HG02623 (cell line): ENCODE measurements at regions not wholly inside any gene's neighbourhood (a gene's known extent, or its start where the extent isn't known, plus 50 kb on each side); places are given as distances from the start of the nearest gene placed in this dataset.

Experiments
- ATAC-seq: cut with Tn5 transposase; IDR thresholded peaks from one replicate; pipeline ENCODE4 v1.9.1; 2021; ENCODE audit warnings: moderate library complexity; ENCODE audit not compliant: unreplicated experiment

DNA sequence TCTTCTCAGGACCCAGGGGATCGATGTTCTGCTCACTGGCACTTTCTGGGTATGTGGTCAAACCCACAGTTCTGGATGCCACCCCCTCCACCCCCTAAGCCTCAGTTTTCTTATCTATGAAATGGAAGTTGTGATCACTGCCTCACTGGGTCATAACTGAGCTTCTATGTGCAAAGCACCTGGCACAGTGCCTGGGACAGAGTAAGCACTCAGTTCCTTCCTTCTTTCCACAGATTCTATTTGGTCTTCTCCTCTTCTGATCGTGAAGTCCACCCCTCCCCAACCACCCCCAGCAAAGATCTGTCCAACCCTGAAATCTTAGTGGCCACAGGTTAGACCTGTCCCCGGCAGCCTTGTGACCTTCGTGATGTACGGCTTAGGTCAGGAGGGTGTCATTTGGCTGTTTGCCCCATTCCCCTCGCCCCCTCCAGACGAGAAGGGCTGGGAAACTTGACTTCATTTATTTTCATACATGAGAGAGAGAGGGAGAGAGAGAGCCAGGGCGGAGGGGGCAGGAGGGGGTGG, 181.4 kb downstream of the FGF18 start:
- no peak for ATAC-seq

DNA sequence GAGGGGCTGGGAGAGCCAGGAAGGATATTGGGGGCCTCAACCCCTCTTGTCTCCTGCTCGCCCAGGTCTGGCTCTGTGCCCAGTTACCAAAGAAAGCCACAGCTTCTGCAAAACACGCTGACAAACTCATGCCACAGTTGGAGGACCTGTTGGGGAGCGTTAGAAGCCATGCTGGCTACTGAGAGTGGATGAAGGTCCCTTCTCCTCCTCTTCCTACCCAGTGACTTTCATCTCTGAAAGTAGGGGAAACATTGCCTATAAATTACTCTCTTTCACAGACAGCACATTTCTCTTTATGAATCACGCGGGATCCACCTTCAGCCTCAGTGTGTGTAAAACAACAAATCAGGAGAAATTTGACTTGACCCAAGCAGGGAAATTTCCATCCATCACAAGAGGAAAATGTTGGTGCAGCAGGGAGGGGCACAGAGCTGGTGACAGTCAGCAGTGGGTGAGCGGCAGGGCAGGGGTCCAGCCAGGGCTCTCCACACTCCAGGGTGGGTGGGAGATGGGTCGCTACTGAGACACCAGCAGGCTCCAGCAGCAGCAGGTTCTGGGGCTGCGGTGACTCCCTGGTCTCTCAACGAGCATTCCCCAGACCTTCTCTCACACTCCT, 181.9 kb downstream of the FGF18 start:
- no peak for ATAC-seq

DNA sequence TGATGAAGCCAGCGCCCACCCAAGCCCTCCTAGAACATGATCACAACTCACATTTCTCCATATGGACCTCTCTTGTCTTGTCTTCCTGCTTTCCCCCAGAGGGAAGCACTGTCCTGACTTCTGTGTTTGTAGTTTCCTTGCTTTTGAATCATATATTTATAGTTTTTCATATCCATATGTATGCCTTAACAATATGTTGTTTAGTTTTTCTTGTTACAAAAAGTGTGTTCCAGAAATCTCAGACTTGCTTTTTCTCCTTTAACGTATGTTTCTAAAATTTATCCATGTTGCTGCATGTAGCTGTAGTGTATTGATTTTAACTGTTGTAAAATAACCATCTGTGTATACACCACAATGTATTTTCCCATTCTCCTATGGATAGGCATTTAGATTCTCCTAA, 182.0 kb upstream of the SMIM23 start:
- no peak for ATAC-seq

DNA sequence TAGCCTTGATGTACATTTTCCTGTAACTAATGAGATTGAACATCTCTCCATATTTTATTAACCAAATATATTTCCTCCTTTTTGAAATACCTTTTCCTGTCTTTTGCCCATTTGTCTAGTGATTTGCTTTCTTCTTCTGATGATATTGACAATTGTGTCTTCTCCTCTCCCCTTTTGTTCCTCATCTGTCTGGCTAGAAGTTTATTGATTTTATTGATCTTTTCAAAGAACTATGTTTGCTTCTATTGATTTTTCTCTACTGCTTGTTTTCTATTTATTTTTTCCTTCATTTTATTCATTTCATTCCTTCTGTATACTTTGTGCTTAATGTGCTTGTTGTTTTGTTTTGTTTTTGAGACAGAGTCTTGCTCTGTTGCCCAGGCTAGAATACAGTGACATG, 181.4 kb upstream of the SMIM23 start:
- no peak for ATAC-seq

DNA sequence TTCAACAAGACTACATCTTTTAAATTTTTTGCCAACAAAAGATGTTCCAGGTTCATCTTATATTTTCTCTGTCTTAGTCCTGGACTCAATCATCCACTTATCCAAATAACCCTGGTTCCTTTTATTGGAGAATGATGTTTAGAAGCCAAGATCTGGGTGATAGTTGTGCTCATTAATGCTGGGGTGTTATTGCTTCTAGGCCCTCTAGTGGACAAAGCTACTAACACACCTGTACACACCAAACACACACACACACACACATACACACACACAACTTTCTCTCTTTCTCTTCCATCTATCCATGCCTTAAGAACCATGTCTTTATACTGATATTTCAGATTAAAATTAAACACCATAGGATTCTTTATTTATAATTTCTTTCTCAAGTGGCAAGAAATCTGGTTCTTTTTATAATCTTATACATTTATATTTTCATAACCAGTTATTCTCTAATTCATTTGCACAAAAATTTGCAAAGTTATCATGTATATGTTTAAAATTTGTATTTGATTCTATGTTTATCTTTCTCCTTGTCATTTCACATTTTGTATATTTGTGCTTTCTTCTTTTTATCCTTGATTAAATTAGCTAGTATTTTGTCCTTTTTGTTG, 179.1 kb upstream of the SMIM23 start:
- ATAC-seq = no peak

DNA sequence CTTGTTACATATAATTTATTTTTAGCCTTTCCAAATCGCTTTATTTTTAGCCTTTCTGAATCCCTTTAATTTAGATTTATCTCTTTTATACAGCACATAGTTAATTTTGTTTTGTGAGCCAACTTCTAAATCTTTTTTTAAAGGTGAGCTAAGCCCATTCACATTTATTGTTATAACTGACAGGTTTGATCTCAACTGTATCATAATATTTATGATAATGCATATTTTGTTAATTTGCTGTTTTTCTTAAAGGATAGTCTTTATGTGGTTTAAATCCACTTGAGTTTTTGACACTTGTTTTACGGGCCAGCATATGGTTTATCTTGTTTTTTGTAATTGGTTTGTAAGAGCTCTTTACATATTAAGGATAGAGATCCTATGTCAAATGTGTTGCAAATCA, 177.8 kb upstream of the SMIM23 start:
- ATAC-seq = no peak

DNA sequence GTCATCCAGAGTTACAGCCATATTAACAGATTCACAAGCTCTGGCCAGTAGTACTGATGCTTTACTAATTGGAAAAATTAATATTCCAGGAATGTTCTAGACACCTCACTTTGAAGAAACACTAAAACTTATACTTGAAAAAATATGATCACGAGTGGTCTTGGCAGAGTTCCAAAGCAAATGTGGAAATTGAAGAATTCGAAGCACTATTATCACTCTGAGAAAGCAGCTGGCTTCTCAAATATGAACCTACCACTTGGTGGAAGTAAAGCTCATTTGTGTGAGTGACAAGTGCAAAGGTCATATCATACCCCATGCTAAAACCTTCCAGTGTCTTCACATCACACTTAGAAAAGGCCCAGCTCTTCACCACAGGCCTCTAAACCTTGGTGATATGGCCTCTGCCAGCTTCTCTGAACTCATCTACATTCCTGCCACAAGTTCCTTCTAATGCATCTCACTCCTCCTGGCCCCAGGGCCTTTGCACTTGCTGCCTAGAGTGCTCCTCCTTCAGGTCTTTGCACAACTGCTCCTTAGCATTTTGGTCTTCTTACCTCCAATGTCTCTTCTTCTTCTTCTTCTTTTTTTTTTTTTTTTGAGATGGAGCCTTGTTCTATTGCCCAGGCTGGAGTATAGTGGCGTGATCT, 175.7 kb upstream of the SMIM23 start:
- ATAC-seq = no peak

DNA sequence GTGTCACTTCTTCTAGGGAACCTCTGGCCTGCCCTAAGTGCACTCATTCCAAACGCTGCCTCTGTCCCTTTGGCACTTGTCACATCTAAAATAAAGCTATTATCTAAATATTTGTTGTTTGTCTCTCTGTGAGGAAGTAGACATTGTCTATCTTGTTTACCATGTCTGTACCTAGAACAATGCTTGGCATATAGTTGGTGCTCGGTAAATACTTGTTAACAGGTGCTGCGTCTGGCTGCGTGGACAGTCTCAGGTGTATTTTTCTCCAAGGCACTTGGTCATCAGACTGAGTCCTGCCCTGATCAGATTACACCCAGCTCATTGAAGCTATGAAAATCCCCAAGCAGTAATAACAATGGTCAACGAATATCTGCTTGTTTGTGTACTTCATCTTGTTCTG, 174.9 kb upstream of the SMIM23 start:
- ATAC-seq = no peak

DNA sequence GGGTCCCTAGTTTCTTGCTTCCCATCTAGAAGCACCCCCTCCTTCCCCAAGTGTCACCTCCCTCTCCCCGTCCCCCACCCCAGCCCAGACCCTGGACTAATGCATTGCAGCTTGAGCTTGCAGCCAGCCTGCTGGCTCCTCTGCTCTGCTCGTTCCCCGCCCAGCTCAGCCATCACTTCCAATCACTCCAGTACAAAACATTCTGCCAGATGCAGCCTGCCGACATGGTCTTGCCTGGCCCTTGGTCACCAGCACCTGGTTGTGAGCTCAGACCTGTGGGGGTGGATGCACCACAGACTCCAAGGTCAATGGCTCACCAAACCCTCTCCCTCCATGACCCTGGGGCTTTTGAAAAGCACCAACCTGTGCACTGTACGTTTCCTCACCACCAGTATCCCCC, 172.9 kb upstream of the SMIM23 start:
- no peak for ATAC-seq

DNA sequence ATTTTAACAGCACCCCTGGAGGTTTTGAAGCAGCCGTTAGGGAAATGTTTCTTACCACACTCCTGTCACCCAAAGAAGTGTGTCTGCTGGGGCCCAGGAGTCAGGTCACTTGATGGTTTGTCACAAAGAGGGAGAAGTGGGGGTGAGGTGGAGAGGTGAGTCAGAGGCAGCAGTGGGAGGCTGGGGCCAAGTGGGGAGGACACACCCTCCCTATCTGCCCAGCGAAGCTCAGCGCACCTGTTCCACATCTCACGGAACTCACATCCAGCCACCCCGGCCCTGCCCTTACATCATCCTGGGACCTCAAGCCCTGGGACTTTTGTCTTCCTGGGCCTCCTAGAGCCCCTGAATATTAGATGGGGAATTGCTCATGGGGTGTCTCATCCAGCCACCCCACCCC, 171.1 kb upstream of the SMIM23 start:
- no peak for ATAC-seq

DNA sequence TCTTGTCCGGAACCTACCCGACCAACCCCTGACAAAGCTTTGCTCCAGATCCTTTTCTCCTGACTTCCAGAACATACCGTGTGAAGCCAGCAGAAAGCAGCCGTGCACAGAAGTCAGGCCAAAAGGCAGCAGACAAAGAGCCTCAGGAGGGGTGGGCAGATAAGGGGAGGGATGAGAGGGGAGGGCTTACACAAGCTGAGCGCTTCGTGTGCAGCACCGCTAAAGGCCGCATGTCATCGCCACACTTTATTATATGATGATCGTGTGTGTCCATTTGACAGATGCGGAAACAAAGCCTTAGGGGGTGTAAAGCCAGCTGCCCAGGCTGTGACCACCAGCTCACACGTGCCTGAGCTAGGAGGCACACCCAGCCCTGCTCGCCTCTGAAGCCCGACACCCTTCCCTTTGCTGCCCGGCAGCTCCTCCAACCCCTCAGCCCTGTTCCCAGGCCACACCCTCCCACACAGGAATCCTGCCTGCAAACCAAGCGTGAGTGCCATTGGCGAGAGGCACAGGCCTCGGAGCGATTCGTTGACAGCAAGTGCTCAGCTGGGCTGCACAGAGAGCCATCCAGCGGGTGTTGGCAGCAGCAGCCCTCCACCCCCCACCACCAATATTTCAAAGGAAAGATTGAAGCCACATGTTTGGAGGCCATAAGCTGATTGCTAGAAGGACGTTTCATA, 170.5 kb upstream of the SMIM23 start:
- no peak for ATAC-seq

DNA sequence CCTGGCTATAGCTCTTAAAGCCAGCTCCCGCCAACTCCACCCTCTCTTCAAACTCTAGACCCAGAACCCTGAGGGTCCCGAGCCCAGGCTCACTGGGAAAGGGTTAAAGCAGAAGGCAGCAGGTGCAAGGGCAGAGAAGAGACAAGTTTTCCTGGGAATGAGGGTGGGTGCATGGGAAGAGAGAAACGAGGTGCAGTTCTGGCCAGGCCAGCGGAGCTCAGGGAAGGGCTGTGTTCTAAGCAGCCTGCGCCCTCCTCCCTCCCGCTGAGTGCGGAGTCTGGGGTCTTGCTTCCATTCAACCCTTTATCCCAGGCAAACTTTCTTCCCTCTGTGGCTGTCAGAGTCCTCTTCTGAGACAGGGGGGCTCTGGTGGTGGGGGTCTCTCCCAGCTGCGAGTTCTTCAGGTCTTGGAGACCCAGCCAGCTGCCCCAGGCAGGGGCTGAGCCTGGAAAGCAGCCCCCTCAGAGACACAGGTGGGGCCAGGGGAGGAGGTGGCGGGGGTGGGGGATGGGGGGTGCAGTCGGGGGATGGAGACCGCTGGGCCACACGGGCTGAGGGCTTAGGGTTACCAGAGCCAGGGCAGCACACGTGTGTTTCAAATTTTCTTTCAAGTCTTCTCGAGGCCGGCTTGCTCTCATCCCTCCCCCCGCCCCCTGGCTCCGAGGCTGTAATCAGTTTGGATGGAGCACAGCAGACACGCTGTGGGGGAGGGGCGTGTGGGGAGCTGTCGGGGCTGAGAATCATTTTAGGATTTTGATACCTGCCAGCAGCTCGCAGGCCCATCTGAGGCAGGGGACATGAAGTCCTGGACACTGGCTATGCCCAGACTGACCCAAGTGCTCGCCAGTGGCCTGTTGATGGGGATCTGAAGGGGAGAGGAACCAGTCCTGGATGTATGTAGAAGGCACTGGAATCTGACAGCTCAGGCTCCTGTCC, 169.6 kb upstream of the SMIM23 start:
- no peak for ATAC-seq

DNA sequence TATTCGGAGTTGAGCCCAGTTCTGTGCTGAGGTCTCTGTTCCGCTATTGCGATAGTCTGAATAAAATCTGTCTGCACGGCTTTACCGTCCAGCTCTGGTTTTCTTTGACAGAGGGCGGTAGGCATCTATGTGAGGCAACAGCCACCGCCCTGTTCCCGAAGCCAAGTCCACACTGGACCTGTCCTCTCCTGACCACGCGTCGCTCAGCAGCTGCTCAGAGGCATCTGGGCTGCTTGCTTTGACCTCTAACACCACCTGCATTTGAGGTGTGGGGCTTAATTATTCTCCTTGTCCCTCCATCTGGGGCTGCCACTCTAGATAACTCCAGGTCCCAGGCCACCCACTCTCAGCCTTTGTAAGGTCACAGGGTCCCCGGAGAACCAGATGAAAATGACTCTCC, 168.4 kb upstream of the SMIM23 start:
- ATAC-seq = no peak

DNA sequence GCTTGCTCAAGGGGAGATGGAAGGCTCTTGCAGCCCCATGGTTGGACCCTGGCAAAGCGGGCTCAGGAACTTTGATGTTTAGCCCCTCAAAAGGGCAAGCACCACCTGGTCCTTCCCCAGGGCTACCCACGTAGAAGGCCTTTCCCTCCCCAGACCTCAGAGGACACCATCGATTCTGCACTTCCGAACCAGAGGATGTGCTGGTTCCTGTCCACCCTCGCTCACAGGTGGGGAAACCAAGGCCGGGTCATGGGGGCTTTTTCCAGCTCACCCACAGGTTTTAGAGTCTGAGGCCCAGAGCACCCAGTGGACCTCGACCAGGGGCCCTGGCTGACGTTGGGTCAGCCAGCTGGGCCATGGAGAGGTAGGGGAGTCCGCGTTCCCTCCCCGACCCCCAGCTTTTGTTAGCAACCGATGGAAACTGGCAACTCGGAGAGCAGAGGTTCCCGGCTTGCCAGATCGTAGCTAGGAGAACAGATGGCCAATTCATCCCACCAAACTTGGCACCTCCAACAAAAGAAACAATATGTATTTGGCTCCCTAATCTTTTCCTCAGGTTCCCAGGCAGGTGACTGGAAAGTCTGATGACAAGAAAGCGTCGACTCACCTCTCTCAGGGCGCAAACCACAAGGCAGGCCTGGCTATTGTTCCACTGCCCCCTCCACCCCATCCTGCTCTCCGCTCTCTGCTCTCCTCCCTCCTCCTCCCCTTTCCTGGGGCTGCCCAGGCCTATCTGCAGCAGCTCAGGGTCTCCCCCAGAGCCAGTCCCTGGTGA, 167.6 kb upstream of the SMIM23 start:
- ATAC-seq = no peak

DNA sequence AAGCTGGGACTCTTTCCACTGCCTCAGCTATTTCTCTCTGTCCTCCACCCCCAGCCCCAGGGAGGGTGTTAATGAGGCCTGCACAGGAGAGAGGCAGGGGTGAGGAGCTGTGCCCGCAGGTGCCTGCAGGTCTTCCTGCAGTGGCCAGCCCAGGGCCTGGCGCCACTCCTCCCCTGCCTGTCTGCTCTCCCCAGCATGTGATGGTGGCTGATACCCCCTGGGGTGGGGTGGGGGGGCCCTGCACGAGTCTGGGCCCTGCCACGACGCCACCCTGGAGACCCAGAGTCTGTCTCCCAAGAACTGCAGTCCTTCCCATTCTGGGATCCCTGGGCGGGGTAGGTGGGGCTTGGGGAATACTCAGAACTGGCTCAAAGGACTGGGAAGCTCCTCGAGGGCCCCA, 166.4 kb upstream of the SMIM23 start:
- no peak for ATAC-seq

DNA sequence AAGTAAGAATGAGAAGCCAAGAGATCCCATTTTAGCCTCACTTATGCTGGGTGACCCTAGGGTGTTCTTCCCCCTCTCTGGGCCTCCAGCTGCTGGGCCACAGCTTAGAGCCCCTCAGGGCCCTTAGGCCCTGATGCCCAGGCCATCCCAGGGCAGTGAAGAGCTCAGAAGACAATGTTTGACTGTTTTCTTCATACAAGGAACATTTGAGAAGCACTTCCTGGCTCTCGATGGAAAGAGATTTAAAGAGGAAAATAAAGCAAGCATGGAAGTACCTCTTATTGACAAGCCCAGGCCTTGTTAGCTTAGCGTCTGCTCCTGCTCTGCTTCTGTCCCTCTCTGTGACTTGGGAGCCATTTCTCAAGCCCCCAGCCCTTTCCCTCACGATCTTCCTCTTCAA, 165.9 kb upstream of the SMIM23 start:
- no peak for ATAC-seq

DNA sequence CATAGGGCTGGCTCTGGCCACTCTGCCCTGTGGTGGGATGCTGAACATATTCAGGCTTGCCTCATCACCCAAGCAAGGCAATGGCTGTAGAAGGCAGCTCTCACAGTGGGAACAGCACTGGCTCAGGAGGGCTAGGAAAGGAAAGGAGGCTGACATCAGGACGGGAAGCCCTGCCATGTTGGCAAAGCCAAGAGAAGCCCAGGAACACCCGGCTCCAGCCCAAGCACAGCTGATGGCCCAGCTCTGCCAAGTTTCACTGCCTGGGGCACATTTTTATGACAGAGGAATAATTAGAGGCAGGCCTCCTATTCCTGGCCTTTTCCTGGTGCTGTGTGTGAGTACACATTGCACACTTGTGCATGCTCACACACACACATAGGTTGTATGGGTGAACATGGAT, 163.6 kb upstream of the SMIM23 start:
- no peak for ATAC-seq

DNA sequence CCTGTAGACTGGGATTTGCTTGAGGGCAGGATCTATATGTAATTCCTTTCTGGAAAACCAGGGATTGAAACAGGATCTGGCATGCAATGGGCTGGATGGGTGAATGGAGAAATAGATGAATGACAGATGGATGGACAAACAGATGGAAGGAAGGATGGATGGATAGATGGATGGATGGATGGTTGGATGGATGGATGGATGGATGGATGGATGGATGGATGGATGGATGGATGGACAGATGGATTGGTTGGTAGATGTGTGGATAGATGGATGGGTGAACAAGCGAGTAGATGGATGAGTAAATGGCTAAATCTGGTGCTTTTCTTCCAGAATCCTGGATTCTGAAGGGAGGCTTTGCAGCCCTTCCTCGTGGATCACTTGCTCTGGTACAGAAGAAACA, 162.5 kb upstream of the SMIM23 start:
- ATAC-seq = no peak

DNA sequence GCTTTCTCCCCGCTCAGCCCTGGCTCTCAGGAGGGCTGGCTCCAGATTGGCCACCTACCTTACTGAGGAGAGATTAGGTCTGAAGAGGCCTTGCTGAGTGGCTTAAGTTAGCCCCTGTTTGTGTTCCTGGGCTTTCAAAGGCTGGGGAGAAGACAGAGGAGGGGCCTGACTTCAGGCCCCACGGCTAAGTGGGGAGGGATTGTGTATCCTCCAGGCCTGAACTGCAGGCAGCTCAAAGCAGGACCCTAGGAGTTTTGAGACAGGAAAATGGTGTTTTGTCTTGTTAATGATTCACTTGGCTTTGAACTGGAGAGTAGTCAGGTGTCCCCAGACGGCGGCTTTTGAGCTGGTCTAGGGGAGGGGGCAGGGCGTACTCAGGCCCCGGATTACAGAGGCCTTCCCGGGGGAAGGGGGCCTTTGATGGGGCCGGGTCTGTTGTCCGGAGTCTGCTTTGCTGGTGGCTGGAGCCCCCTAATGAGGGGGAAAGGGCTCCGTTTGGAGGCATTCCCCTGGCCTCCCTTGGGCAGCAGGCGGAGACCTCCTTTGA, 162.0 kb upstream of the SMIM23 start:
- no peak for ATAC-seq

DNA sequence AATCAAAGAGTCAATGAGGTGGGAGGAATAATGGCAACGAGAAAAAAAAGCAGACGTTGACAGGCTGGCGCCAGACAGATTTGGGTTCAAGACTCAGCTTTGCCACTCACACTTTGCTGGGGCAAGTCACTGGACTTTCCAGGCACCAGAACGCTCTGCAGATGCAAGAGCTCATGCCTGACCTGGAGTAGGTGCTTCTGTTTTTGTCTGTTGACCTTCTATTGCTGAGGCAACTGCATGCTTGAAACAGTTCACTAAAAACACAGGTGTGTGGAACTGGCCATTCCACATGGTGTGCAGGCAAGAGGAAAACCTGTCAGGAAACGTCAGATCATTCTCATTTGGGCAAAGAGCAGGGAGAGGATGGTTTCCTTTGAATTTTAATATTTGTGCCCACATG, 161.2 kb upstream of the SMIM23 start:
- no peak for ATAC-seq
